Neuronal stem cell (in vitro differentiated cells): ENCODE measurements at regions not wholly inside any gene's neighbourhood (a gene's known extent, or its start where the extent isn't known, plus 50 kb on each side); places are given as distances from the start of the nearest gene placed in this dataset.

ENCODE experiments used
- DNase-seq: peaks from one replicate; pipeline ENCODE4 v3.0.0-alpha.2; 2013; ENCODE audit warnings: low spot score
- H2AFZ ChIP-seq: one replicate; pipeline ENCODE4 v1.6.1; 2013; ENCODE audit warnings: mild to moderate bottlenecking, low read length, inconsistent platforms
- H2AK5ac ChIP-seq: 2 replicates; pipeline ENCODE4 v1.6.1; 2013; ENCODE audit warnings: low read depth, mild to moderate bottlenecking, inconsistent platforms, low read length, moderate library complexity, mixed read lengths
- H2BK120ac ChIP-seq: 2 replicates; pipeline ENCODE4 v1.6.1; 2013; ENCODE audit warnings: low read depth, mild to moderate bottlenecking, inconsistent platforms, low read length, moderate library complexity, mixed read lengths
- H2BK12ac ChIP-seq: one replicate; pipeline ENCODE4 v1.6.1; 2013; ENCODE audit warnings: low read length, inconsistent platforms
- H2BK15ac ChIP-seq: 2 replicates; pipeline ENCODE4 v1.6.1; 2013; ENCODE audit warnings: mild to moderate bottlenecking, low read length, inconsistent platforms, mixed read lengths
- H2BK5ac ChIP-seq: one replicate; pipeline ENCODE4 v1.6.1; 2013; ENCODE audit warnings: inconsistent platforms, mild to moderate bottlenecking, low read length, moderate library complexity
- H3K14ac ChIP-seq: one replicate; pipeline ENCODE4 v1.6.1; 2013; ENCODE audit warnings: low read length, inconsistent platforms
- H3K18ac ChIP-seq: 2 replicates; pipeline ENCODE4 v1.6.1; 2013; ENCODE audit warnings: low read length, inconsistent platforms
- H3K23ac ChIP-seq: 2 replicates; pipeline ENCODE4 v1.6.1; 2013; ENCODE audit warnings: low read depth, mild to moderate bottlenecking, mixed read lengths, low read length, inconsistent platforms; ENCODE audit not compliant: poor library complexity
- H3K27ac ChIP-seq: replicated peaks from 3 replicates; pipeline ENCODE4 v1.5.1; 2013; ENCODE audit warnings: low read length, inconsistent platforms
- H3K27me3 ChIP-seq, 3 experiments: 2 replicates each; pipeline ENCODE4 v1.6.1; 2013; ENCODE audit warnings: low read length in 3 of 3, mild to moderate bottlenecking in 2 of 3, inconsistent platforms in 1 of 3, low read depth in 1 of 3, mixed read lengths in 1 of 3, moderate library complexity in 1 of 3; ENCODE audit not compliant: control insufficient read depth in 3 of 3, insufficient read depth in 3 of 3
- H3K36me3 ChIP-seq, 2 donors: replicated peaks in 1 of 2; 2 replicates each; pipeline ENCODE4 v1.6.1; 2013; ENCODE audit warnings: low read length in 2 of 2; ENCODE audit not compliant: control insufficient read depth in 2 of 2, insufficient read depth in 2 of 2
- H3K4ac ChIP-seq: 2 replicates; pipeline ENCODE4 v1.6.1; 2013; ENCODE audit warnings: inconsistent platforms, mild to moderate bottlenecking, low read length, moderate library complexity
- H3K4me1 ChIP-seq, 2 donors: 1 replicate in 1 of 2; 2 replicates in 1 of 2; pipeline ENCODE4 v1.6.1; 2013; ENCODE audit warnings: low read length in 2 of 2, low read depth in 1 of 2; ENCODE audit not compliant: control insufficient read depth in 2 of 2, insufficient read depth in 1 of 2
- H3K4me2 ChIP-seq: one replicate; pipeline ENCODE4 v1.6.1; 2013; ENCODE audit warnings: mild to moderate bottlenecking, low read length, inconsistent platforms; ENCODE audit not compliant: insufficient read depth, poor library complexity, severe bottlenecking
- H3K4me3 ChIP-seq, 2 donors: 2 replicates each; pipeline ENCODE4 v1.5.1; 2013; ENCODE audit warnings: low read length in 2 of 2, mild to moderate bottlenecking in 2 of 2, inconsistent platforms in 1 of 2, moderate library complexity in 1 of 2
- H3K79me1 ChIP-seq: one replicate; pipeline ENCODE4 v1.6.1; 2013; ENCODE audit warnings: low read depth, mild to moderate bottlenecking, inconsistent platforms, low read length, moderate library complexity
- H3K9ac ChIP-seq: one replicate; pipeline ENCODE4 v1.6.1; 2013; ENCODE audit warnings: mild to moderate bottlenecking, low read depth, low read length, inconsistent platforms; ENCODE audit not compliant: poor library complexity
- H3K9me3 ChIP-seq, 2 donors: replicated peaks in 1 of 2; 2 replicates each; pipeline versions ENCODE3 to v1.6.1; 2013; ENCODE audit warnings: low read length in 2 of 2, mild to moderate bottlenecking in 2 of 2, inconsistent platforms in 1 of 2, low read depth in 1 of 2, mixed read lengths in 1 of 2, moderate library complexity in 1 of 2; ENCODE audit not compliant: control insufficient read depth in 2 of 2, insufficient read depth in 1 of 2
- H4K8ac ChIP-seq: one replicate; pipeline ENCODE4 v1.6.1; 2013; ENCODE audit warnings: low read depth, mild to moderate bottlenecking, inconsistent platforms, low read length, moderate library complexity
- H4K91ac ChIP-seq: one replicate; pipeline ENCODE4 v1.6.1; 2013; ENCODE audit warnings: low read length, low read depth, mild to moderate bottlenecking, inconsistent platforms; ENCODE audit not compliant: poor library complexity
- WGBS, 2 donors: extraction: QIAGEN DNeasy Blood & Tissue Kit; methylation state at CpG; one replicate each; pipeline ENCODE4 v1.1.7; 2013; ENCODE audit warnings: missing lambda C conversion rate in 2 of 2, mixed read lengths in 1 of 2; ENCODE audit not compliant: insufficient read length in 2 of 2, insufficient replicate concordance in 1 of 2; ENCODE audit errors: extremely low coverage in 2 of 2; 5-methylcytosine and 5-hydroxymethylcytosine counted together

GRCh38 chr6:119602215-119603178 is 252.9 kb upstream of the MAN1A1 start:
- no peaks in the 10 kb centered on the region for H3K36me3 ChIP-seq
- no peak overlapping the region for H4K8ac ChIP-seq
- H3K4me3 ChIP-seq = no peak overlapping the region
- H3K23ac ChIP-seq = no peak overlapping the region
- no peak overlapping the region for H3K4me2 ChIP-seq
- H3K4me1 ChIP-seq = no peaks in the 10 kb centered on the region
- H2BK5ac ChIP-seq = no peak overlapping the region
- H4K91ac ChIP-seq = no peak overlapping the region
- no peak for DNase-seq
- H3K27me3 ChIP-seq = no peaks in the 10 kb centered on the region
- H3K4ac ChIP-seq = no peak overlapping the region
- WGBS, 2 donors = no CpG with 5 or more reads among the region's 3 CpGs
- no peaks in the 10 kb centered on the region for H3K79me1 ChIP-seq
- no peak overlapping the region for H2AFZ ChIP-seq
- no peak overlapping the region for H2BK15ac ChIP-seq
- no peaks in the 10 kb centered on the region for H3K9me3 ChIP-seq
- no peak overlapping the region for H3K14ac ChIP-seq
- no peak overlapping the region for H3K9ac ChIP-seq
- H2BK12ac ChIP-seq = no peak overlapping the region
- H3K27ac ChIP-seq = no peak overlapping the region
- H2AK5ac ChIP-seq = no peak overlapping the region
- no peak overlapping the region for H2BK120ac ChIP-seq
- H3K18ac ChIP-seq = no peak overlapping the region

GRCh38 chr6:119598883-119599282 is 249.3 kb upstream of the MAN1A1 start:
- H2BK5ac ChIP-seq = no peak overlapping the region
- no peak overlapping the region for H4K91ac ChIP-seq
- no peak overlapping the region for H4K8ac ChIP-seq
- H3K9me3 ChIP-seq = no peaks in the 10 kb centered on the region
- H2AFZ ChIP-seq = no peak overlapping the region
- H3K36me3 ChIP-seq = no peaks in the 10 kb centered on the region
- H3K4ac ChIP-seq = no peak overlapping the region
- H3K9ac ChIP-seq = no peak overlapping the region
- no peaks in the 10 kb centered on the region for H3K27me3 ChIP-seq
- WGBS, 2 donors = no CpG with 5 or more reads among the region's 2 CpGs
- no peak overlapping the region for H2BK15ac ChIP-seq
- H3K18ac ChIP-seq = no peak overlapping the region
- no peak overlapping the region for H3K4me2 ChIP-seq
- H2AK5ac ChIP-seq = no peak overlapping the region
- H2BK12ac ChIP-seq = no peak overlapping the region
- H3K27ac ChIP-seq = no peak overlapping the region
- H2BK120ac ChIP-seq = no peak overlapping the region
- no peaks in the 10 kb centered on the region for H3K79me1 ChIP-seq
- no peaks in the 10 kb centered on the region for H3K4me1 ChIP-seq
- no peak overlapping the region for H3K23ac ChIP-seq
- H3K4me3 ChIP-seq = no peak overlapping the region
- no peak overlapping the region for H3K14ac ChIP-seq
- no peak for DNase-seq

- H2BK12ac ChIP-seq = no peak overlapping the region
- no peak overlapping the region for H2BK5ac ChIP-seq
- no peak overlapping the region for H4K8ac ChIP-seq
- no peak overlapping the region for H3K14ac ChIP-seq
- H3K36me3 ChIP-seq = no peaks in the 10 kb centered on the region
- H3K23ac ChIP-seq = no peak overlapping the region
- no peaks in the 10 kb centered on the region for H3K27me3 ChIP-seq
- H3K4me1 ChIP-seq = no peaks in the 10 kb centered on the region
- H4K91ac ChIP-seq = no peak overlapping the region
- H3K4ac ChIP-seq = no peak overlapping the region
- H2AK5ac ChIP-seq = no peak overlapping the region
- no peaks in the 10 kb centered on the region for H3K9me3 ChIP-seq
- H2BK120ac ChIP-seq = no peak overlapping the region
- no peak for DNase-seq
- H3K27ac ChIP-seq = no peak overlapping the region
- no peak overlapping the region for H3K9ac ChIP-seq
- H2AFZ ChIP-seq = no peak overlapping the region
- no peak overlapping the region for H3K4me2 ChIP-seq
- no peak overlapping the region for H3K4me3 ChIP-seq
- H3K18ac ChIP-seq = no peak overlapping the region
- H3K79me1 ChIP-seq = no peaks in the 10 kb centered on the region
- H2BK15ac ChIP-seq = no peak overlapping the region
Observed at GRCh38 chr6:119594907-119595306, 245.3 kb upstream of the MAN1A1 start.

GRCh38 chr6:119591235-119591634 is 241.7 kb upstream of the MAN1A1 start:
- Histone ChIP-seq H3K18ac (no peak overlapping the region), H2BK120ac (no peak overlapping the region), H2BK15ac (no peak overlapping the region), H3K79me1 (no peaks in the 10 kb centered on the region), H3K14ac (no peak overlapping the region), H3K9me3 (no peaks in the 10 kb centered on the region), H3K27ac (no peak overlapping the region), H4K8ac (no peak overlapping the region), H3K9ac (no peak overlapping the region), H3K27me3 (no peaks in the 10 kb centered on the region), H2AK5ac (no peak overlapping the region), H3K23ac (no peak overlapping the region), H3K4me3 (no peak overlapping the region), H4K91ac (no peak overlapping the region), H3K4ac (no peak overlapping the region), H2AFZ (no peak overlapping the region), H3K4me1 (peaks cover 0 to 4% of the 10 kb centered on the region in 2 donors), H3K36me3 (no peaks in the 10 kb centered on the region), H2BK12ac (no peak overlapping the region), H3K4me2 (no peak overlapping the region), H2BK5ac (no peak overlapping the region)
- WGBS, 2 donors = no CpG with 5 or more reads among the region's 2 CpGs
- no peak for DNase-seq
